ENCODE measurements at regions not wholly inside any gene's neighbourhood (a gene's known extent, or its start where the extent isn't known, plus 50 kb on each side); places are given as distances from the start of the nearest gene placed in this dataset.

DNA sequence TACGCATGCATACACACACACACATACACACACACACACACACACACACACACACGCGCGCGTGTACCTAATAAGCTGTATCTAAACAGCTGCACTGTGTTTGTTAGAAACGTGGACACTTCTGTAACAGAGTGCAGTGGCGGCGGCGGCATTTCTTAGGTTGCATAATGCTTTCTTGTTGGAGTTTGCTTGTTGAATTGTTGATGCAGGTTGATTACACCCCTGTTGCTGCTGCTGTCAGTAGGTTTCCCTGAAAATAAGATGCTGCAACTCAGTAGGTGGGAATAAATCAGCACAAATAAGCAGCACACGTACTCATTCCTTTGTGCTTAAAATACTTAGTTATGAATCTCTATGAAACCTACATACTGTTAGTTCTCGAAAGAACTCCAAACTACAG lies 479.2 kb downstream of the LIG4 start:
- DNase-seq: no peak

DNA sequence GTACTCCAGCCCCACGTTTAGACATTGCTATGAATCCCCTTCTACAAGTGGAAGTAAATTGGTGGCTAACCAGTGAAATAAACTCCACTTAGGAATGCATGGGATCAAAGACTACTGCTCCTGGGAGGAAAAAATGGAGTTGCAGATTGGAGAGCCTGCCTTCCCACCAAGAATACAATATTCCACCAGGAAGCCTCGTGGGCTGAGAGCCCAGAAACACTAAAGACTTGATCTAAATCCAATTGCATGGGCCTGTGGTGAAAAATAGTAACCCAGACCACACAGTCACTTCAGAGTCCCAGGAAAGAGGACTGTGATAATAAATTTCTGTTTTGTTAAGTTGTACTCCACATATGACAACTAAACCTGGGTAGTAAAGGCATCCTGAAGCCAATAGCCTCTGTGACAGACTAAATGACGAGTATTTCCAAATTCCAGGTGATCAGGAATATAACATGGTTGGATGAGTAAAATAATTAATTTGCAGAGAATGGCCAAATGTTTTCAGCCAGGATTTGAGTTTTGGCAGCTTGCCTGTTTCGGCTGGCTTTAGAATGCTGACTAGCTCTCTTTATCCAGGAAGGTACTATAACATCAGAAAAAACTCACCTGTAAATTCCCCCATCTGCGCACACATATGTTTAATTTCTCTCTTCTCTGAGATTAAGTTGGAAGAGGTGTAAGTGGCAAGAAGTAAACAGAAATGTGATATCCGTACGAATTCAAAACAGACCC lies 480.3 kb downstream of the LIG4 start:
- no peak for DNase-seq

DNA sequence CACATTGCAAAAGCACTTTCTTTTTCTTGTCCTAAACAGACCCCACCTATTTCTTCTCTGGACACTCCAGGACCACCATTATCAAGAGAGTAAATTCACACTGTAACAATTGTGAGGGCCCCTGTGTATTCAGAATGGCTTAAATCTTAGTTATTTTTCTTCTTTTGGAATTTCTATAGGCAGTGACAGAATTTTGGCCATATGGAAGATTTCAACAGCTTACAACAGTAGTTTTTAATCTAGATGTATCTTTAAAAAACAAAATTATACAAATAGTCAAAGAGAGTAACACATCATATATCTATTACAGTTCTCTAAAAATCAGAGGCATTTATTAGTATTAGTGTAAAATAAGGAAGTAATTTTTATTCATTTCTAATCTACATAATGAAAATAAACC lies 482.1 kb downstream of the LIG4 start:
- no peak for DNase-seq

DNA sequence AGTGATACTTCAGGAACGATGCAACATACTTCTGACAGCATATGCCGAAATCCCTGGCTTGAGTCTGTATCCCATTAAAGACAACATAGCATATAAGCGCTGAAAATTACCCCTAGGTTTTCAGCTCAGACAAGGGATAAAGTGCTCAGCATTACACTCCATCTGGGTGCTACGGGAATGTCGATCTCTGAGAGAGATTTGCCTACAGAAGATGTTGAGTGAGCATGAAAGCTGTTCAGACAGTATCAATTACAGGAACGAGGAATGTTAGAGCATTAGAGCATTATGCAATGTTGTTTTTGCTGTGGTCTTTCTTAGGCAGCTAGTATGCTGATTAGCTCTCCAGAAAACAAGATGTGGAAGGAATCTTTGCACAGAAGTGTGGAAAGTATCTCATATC lies 484.5 kb downstream of the LIG4 start:
- DNase-seq: peak; percentile 18

DNA sequence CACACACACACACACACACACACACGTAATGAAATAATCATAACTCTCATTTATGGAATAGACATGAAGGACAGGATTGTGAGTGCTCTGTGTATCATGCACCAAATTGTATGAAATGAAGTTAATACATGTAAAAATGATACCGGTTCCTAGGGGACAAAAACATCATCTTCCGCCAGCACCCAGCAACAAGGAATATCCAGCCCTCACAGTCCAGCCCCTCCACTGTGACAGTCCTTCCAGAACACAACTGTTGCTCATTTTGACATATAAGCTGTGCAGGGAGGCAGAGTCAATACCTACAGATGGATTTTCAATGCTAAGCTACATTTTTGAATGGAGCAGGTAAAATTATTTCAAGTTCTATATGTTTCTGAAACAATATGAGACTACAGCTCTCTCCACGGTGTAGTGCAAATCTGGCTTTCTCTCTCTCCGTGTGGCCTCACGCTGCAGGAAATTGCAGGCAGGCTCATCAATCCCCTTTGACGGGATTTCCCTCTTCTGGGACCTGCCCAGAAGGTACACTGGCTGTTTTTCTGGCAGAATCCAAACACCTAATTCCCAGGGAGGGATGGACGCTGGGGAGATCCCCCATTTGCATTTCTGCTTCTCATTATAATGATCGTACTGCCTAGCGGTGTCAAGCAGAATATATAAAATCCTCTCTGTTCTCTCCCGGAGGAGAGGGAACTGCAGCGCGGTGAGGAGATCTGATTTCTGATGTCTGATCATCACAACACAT lies 494.0 kb downstream of the LIG4 start:
- peak; percentile 79 for DNase-seq

DNA sequence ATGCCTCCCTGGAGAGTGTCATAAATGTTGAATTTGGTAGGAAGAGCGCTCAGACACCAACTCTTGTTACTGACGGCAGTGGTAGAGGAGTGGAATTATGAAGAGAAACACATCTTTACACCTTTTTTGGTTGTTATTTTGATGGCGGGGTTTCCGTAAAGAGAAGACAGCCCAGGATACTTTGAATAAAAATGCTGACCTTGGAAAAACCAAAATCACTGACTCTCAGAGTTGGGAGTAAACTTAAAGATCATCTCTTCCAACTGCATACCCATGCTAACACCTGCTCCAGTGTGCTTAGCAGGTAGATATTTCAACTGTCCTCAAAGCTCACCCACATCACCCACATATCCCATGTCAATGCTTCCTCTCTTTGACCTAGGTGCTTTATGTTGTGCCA lies 498.6 kb downstream of the LIG4 start:
- DNase-seq: no peak

DNA sequence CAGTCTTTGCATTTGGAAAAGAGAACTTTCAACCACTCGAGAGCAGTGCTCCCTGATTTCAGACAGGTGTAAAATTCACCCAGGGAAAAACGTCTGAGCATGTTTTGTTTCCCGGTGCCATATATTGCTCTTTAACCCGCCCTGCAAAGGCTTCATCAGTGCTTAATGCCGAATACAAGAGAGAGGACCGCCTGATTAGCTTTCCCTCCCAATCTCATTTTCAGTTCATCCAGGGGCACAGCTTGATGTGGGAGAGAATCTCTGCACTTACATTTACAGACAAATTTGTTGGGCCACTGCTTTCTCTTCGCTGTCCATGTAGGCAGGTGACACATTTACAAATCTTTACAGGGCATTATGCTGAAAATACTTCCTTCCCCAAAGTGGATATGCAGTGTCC lies 499.1 kb downstream of the LIG4 start:
- DNase-seq: no peak

DNA sequence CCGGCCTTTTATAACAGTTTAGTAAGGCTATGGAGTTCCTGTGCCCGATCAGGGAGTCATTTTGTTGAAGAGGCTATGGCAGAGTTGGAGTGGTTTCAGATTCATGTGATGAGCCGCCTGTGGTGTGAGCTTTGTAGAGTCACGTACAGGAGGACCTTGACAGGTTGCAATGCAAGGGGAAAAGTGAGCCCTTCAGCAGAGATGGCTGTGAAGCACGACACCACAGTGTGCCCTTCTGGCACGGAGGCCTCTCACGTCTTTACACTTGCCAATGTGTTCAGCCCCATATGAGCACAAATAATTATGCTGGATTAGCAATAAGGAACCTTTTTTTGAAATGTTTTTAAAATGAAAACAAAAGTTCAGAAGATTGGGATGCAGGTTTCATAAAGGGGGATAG lies 499.8 kb downstream of the LIG4 start:
- no peak for DNase-seq

DNA sequence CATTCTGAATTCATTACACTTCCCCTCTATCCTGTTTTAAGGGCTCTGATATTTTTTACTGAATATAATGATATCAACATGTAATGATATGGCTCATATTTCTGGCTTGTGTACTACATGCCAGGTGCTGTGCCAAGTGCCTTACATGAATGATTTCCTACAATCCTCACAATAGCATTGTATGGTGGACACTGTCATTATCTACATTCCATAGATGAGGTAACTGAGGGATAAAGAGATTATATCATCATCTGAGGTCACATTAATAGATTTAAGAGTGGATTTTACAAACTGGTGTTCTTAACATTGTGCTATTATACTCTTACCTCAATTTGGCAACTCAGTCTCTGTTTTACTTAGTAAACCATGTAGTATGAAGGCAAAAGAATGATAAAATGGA lies 502.0 kb downstream of the LIG4 start:
- DNase-seq: peak; percentile 43

DNA sequence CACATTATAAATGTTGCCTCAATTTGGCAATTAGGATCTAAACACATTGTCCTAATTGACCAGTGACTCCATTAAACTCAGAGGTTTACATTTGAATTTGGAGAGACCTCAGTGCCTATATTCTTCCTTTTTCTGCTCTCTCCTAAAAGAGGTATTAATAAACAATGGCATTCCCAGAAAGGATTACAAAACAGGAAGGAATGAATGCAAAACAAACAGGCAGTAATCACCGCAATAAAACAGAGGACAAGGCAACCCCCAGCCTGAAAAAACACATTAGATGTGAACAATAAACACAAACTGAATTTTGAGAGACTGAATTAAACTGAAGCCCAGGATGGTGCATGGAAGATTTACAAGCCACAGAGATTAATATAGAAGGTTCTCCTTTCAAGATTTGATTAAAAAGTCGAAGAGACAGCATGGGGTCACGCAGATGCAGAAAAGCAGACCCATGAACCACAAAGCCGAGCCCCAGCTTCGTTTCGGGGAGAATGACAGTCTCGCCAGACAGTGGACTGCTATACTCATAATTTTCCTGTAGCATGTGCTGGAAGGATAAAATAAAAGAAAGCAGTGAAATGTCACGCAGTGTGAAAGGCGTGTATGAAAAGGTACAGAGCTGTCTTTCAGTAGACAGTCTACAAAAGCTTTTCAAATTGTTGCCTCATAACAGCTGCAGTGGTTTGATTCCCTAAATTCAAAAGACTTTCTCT lies 503.0 kb downstream of the LIG4 start:
- DNase-seq: peak; percentile 55

DNA sequence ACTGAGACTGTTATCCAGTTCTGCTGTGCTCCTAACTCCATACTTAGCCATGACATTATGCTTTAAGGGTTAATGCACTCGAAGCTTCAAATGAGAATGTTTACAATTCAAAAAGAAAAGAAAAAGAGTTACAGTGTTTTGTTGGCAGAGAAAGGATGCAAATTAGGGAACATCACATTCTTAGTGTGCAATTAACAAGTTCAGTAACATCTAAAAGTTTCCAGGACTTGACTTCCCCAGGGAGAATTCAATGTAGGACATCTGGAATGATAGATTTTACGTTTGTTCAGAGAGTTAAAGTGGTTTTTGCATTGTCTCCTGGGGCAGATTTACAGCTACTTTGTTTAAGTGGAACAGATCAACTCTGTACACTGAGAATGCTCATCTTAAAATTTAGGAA lies 525.2 kb downstream of the LIG4 start:
- no peak for DNase-seq

DNA sequence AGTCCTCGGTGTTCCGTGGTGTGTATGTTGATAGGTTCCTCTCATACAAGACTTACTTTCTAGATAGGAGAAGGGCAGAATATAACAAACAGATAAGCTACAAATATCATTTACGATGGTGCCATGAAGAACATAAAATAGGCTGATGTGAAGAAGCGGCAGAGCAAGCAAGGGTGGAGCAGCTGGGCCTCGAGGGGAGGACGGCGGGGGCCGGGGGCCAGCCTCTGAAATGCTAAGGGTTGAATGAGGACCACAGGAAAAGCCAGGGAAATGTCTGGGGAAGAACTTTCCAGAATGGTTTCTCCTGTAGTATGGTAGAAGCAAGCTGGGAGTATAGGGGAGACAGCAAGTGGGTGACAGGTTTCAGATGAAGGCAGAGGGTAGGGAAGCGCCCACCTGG lies 529.5 kb downstream of the LIG4 start:
- DNase-seq: no peak

DNA sequence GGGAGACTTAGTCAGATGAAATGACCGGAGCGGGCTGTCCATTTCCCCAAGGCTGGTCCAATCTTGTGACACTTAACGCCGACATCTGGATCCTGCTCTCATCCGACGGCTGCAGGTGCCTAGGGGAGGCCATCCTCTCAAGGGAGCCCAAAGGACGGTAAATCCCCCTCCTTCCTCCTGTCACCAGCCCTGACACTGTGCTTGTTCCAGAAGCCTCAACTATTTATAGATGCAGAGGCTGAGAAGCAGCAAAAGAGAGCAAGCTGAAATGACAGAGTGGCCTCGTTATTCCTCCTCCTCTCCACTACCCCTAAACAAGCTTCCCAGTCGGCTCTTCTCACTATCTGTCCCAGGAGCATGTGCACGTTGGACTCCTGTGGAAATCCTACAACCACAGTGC lies 533.7 kb downstream of the LIG4 start:
- DNase-seq: no peak

DNA sequence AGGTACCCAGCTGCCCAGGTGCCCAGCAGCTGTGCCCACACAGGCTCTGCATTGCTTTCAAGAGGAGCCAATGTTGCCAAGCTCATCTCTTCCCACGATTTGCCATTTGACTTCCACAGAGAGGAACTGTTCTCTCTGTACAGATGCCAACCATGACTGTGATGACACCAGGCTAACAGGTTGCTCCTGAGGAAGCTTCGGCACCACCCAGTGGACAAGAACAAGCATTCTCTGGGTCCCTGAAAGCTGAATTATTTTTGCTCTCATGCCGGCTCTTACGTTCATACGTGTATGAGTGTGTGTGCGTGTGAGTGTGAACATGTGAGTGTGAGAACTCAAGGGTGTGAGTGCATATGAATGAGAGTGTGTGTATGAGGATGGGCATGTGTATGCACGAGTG lies 535.2 kb downstream of the LIG4 start:
- peak; percentile 69 for DNase-seq

DNA sequence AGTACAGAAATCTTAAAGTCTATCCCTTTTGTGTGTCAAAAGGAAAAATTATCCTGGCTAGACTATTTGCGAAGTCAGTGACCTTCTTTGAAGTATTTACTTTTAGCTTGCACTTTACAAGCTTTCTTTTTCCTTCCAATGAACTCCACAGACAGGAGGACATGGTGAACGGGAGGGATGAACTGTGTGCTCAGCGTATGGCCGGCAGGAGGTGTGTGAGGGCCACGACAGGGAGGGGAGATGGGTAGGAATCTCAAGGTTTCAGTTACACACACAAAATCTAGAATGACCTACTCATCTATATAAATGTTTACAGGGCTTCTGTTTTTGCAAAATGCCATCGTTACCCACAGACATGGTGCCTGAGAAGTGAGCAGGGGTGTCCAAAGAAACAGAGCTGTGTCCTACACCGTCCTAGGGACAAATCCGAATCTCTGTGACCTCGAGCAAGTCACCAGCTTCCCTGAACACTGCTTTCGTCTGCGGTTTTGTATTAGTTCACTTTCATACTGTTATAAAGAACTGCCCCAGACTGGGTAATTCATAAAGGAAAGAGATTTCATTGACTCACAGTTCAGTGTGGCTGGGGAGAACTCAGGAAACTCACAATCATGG lies 537.2 kb downstream of the LIG4 start:
- no peak for DNase-seq

DNA sequence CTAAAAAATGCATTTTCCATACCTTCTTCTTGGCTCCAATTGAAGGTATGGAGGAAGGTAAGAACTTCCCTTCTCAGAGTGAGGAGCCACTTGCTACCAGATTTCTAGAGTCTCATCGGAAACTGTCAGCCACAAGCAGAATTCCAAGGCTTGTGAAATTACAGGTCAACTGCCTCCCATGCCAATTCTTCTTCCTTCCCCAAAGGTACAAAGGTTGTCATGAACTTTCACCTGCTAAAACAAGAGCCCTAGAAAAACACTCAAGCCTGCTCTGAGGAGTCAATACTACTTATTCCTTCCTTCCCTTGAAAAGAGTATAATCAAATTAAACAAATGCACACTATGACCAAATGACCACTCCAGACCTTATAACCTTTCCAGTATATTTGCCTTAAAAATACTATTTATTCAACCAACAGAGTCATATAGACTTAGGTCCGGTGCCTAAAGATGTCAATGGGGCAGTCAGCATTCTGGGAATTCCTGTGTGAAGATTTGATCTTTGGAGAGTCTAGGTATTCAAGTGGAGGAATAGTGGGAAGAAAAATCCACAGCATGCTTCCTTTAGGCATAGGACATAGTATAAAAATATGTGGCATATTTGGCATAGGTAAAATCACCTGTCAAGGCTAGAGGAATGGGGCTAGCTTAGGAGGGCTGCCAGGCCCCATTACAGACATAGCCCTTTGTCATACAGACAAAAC lies 539.3 kb downstream of the LIG4 start:
- no peak for DNase-seq

DNA sequence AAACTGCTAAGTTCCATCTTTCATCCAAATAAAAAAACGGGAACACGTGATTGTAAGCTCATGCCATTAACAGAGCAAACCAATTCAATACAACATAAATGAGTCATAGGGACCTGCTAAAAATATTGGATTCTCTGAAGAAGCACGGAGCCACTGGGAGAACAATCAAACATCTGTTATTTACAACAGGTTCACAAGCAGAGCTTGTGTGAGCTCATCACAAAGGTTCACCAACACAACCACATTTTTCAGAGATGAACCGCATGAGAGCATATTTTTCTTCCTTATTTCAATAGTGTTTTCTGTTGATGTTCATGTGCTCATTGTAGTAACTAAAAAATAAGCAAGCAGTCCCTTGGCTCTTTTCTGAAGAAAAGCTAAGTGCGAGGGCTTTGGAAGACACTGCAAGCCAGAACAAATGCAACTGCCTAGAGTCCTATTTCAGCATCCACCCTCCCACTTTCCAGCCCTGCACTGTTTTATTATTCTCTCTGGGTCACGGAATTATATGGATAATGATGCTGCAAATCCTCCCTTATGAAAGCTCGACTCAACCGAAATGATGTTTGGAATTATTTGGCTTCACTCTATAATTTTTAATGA lies 545.8 kb downstream of the LIG4 start:
- peak; percentile 74 for DNase-seq

DNA sequence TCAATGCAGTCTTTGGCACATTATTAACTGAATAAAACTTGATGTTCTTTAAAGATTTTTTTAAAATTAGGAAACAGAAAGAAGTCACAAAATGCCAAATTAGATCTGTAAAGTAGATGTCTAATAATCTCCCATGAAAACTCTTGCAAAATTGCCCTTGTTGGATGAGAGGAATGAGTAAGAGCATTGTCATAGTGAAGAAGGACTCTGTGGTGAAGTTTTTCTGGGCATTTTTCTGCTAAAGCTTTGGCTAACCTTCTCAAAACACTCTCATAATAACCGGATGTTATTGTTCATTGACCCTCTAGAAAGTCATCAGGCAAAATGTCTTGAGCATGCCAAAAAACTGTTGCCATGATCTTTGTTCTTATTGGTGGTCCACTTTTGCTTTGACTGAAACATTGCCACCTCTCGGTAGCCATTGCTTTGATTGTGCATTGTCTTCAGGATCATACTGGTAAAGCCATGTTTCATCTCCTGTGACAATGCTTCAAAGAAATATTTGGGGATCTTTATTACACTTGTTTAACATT lies 549.3 kb downstream of the LIG4 start:
- no peak for DNase-seq

DNA sequence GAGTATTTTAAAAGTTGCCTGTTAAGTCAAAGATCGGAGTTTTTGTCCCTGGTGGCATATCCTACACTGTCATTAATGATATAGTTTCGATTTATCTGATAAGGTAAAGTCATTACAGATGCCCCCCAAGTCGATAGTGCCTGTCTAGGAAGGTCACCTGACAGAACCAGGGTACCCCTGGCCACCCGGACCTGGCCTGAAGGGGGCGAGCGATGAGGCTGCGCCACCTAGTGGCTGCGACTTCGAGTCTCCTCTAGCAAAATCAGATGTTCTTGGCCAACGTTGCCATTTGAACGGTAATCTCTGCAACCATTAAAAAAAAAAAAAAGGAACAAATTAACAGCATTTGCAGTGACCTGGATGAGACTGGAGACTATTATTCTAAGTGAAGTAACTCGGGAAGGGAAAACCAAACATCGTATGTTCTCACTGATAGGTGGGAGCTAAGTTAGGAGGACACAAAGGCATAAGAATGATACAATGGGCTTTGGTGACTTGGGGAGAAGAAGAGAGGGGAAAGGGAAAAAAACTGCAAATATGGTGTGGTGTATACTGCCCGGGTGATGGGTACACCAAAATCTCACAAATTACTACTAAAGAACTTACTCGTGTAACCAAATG lies 565.1 kb downstream of the LIG4 start:
- DNase-seq: peak; percentile 66

DNA sequence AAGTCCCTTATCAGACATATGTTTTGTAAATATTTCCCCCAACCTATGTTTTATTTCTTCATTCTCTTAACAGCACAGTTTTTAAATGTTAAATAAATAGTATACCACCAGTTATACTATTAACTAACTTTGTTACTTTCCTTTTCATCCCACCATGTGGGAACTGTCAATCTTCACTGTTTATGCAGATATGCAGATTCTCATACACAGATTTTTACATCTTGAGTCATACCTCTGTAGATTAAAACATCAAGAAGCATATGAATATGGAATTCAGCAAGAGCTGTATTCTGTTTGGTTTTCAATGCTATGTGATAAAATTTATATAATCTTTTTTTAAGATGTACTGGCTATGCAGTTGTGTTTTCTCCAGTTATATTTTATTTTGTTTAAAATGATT lies 566.3 kb downstream of the LIG4 start:
- DNase-seq: no peak

DNA sequence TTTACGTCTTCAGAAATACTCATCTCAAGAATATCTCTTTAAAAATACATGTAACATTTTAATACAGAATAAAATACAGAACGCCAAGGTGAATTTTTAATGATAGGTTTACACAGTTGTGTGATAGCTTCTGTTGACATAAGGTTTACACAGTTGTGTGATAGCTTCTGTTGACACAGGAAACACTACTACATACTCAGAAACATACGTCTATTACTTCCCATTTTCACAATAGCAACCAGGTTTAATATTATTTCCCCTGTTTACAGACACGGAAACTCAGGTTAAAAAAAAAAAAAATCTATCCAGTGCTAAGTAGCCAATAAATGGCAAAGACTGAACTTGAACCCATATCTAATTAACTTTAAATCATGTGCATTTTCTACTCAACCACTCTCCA lies 571.2 kb downstream of the LIG4 start:
- peak; percentile 60 for DNase-seq

DNA sequence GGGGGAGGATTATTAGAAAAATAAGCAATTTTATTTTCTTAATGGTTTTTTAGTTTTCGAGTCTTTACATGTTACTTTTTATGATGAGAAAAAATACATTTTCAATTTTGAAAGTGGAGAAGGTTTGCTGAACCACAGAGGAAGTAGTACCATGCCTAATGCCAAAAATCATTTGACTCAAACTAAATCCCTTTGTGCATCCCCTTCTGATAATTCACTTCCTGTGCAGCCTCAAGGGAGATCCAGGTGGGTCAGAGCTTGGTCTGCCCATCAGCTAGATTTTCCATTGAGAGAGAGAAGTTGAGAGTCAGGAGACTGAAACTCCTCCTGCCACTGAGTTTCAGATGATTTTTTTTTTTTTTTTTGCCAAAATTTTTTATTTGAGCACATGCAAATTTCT lies 571.7 kb downstream of the LIG4 start:
- DNase-seq: peak; percentile 82
